ENCODE measurements at regions not wholly inside any gene's neighbourhood (a gene's known extent, or its start where the extent isn't known, plus 50 kb on each side); places are given as distances from the start of the nearest gene placed in this dataset.

DNA sequence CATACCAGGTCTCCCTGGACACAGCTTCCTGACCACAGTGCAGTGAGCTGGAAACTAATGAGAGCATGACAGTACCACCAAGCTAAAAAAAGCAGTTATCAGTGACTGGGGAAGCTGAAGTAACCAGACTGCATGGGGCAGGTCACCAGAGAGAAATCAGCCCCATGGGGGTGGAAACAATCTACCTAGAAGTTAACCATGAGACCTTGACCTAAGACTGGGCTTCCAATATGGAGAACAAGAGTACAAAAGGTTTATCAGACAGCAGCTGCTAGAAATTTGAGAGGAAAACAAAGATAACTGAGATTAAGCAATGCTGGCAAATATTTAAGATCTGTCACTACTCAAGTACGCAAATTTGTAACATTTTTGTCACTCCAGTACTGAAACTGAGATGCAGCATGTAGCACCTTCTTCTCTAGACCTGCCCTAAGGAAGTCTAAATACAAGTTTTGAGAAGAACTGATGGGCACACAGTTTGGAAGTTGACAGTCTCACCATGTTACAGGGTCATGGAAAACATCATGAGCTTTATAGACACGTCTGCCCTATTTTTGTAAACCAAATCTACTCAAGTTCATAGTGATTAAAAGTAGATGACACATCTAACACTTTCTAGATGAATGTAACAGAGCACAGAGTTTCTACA, 2641.8 kb upstream of the PCDH20 start:
- no peak for DNase-seq (ENCODE audit: low read depth)
- no peak overlapping the region for H3K4me3 ChIP-seq (ENCODE audit: low read depth, low read length)
- TF ChIP-seq, protein P1, sequence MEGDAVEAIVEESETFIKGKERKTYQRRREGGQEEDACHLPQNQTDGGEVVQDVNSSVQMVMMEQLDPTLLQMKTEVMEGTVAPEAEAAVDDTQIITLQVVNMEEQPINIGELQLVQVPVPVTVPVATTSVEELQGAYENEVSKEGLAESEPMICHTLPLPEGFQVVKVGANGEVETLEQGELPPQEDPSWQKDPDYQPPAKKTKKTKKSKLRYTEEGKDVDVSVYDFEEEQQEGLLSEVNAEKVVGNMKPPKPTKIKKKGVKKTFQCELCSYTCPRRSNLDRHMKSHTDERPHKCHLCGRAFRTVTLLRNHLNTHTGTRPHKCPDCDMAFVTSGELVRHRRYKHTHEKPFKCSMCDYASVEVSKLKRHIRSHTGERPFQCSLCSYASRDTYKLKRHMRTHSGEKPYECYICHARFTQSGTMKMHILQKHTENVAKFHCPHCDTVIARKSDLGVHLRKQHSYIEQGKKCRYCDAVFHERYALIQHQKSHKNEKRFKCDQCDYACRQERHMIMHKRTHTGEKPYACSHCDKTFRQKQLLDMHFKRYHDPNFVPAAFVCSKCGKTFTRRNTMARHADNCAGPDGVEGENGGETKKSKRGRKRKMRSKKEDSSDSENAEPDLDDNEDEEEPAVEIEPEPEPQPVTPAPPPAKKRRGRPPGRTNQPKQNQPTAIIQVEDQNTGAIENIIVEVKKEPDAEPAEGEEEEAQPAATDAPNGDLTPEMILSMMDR (conservative IDR thresholded peaks at IDR 0.05; ENCODE audit: low read depth, low read length), result no peak

DNA sequence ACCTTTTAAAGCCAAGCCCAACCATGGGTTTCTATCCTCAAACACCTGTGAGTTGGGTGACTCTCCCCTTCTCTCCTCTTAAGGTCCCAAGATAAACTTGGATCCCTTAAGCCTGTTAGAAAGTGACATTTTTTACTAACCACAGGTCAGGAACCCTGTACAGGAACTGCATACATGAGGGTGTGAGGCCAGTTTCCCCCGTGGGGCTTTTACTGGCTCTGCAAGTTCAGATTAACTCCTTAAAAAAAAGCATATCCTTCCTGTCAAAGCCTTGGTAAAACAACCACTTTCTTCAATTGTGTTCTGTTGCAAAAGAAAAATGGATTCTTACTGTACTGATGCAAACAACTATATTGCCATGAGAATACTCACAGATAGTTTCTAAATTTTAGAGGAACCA, 2638.7 kb upstream of the PCDH20 start:
- no peak overlapping the region for H3K4me3 ChIP-seq (ENCODE audit: low read depth, low read length)
- TF ChIP-seq, protein P1 (conservative IDR thresholded peaks at IDR 0.05; ENCODE audit: low read depth, low read length), result no peak
- DNase-seq (ENCODE audit: low read depth), result no peak

DNA sequence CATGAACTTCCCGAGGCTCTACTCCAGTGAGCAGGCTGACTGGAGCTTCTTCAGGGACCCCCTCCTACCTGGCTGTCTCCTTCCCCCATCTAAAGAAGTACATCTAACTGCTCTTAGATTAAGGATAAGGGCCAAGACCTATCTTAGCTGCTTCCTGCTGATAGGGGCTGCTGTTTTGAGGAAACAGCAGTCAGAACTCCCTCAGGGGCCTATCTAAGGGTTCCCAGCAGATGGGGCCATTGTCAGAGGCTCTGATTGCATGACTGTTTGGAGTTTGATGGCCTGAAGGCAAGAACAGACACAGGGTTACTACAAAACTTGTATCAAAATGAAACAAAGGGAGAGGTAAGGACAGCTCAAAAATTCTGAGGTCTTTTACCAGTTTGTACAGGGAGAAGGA, 2636.9 kb upstream of the PCDH20 start:
- TF ChIP-seq, protein P1 (conservative IDR thresholded peaks at IDR 0.05; ENCODE audit: low read depth, low read length), result no peak
- no peak overlapping the region for H3K4me3 ChIP-seq (ENCODE audit: low read depth, low read length)

DNA sequence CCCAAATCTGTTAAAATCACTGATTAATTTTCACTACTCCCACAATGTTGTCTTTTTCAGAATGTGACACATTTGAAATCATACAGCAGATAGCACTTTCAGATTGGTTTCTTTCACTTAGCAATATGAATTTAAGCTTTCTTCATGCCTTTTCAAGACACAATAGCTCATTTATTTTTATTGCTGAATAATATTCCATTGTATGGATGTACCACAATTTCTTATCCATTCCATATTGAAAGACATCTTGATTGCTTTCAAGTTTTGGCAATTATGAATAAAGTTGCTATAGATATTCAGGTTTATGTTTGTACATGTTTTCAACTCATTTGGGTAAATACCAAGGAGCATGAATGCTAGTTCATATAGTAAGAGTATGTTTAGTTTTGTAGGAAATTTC, 2635.6 kb upstream of the PCDH20 start:
- no peak for DNase-seq (ENCODE audit: low read depth)
- TF ChIP-seq, protein P1 (conservative IDR thresholded peaks at IDR 0.05; ENCODE audit: low read depth, low read length), result no peak
- H3K4me3 ChIP-seq (ENCODE audit: low read depth, low read length), result no peak overlapping the region

More for the DNA sequence above, 2636.9 kb upstream of the PCDH20 start:
- DNase-seq (ENCODE audit: low read depth), result no peak

DNA sequence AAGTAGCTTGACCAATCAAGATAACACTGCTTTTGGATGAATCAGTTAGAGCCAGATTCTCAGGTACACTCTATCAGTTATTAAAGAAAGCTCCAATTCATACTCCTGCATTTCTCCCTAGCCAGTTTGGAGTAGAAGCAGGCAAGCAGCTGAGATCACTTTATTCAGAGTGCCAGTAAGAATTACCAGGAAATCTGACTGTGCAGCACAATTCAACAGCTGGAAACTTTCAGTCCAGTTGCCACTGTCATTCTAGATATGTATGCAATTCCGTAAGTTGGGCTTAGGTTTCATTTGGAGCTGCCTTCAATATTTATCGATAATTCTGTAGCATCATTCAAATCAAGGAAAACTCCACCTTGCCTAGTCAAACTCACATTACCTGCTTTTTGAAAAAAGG, 2625.6 kb upstream of the PCDH20 start:
- no peak overlapping the region for H3K4me3 ChIP-seq (ENCODE audit: low read depth, low read length)
- TF ChIP-seq, protein P1 (conservative IDR thresholded peaks at IDR 0.05; ENCODE audit: low read depth, low read length), result no peak
- DNase-seq (ENCODE audit: low read depth), result no peak

DNA sequence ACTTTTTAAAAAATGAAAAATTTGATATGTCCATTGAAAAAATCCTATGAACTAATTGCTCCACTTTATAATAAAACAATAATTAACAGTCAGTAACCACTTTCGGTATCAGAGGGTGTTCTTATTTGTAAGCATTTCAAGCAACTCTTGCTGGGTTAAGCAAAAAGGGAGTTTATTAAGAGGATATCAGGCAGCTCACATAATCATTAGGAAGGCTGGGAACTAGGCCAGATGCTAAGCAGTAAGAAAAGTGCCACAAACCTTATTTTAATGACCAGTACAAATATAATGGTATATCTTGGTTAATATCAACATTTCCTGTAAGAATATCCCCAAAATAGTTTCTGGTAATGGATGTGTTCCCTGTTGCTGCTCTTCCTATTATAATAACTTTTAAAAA, 2618.3 kb upstream of the PCDH20 start:
- no peak for DNase-seq (ENCODE audit: low read depth)
- TF ChIP-seq, protein P1 (conservative IDR thresholded peaks at IDR 0.05; ENCODE audit: low read depth, low read length), result no peak
- no peak overlapping the region for H3K4me3 ChIP-seq (ENCODE audit: low read depth, low read length)
